GM23338 (cell line): ENCODE measurements at regions not wholly inside any gene's neighbourhood (a gene's known extent, or its start where the extent isn't known, plus 50 kb on each side); places are given as distances from the start of the nearest gene placed in this dataset.

ENCODE experiments used
- ATAC-seq: fragments of 200-7000 bp; cut with Tn5 transposase; 3 replicates; pipeline ENCODE4 v1.9.1; 2020
- DNase-seq: peaks from one replicate; pipeline ENCODE4 v3.0.0-alpha.2; 2015; ENCODE audit warnings: low spot score
- H2AFZ ChIP-seq: fragments of 200-600 bp; sonication (generic); 2 replicates; pipeline ENCODE4 v1.8.0; 2016; ENCODE audit warnings: antibody characterized with exemption, mild to moderate bottlenecking, moderate library complexity
- H3F3A ChIP-seq: fragments of 200-600 bp; sonication (generic); replicated peaks from 2 replicates; pipeline ENCODE4 v1.8.0; 2017; ENCODE audit warnings: antibody characterized with exemption, mixed run types, low read depth
- H3K27ac ChIP-seq: fragments of 200-600 bp; sonication (generic); 2 replicates; pipeline ENCODE4 v1.6.1; 2016; ENCODE audit warnings: low read depth
- H3K27me3 ChIP-seq: fragments of 200-600 bp; sonication (generic); 2 replicates; pipeline ENCODE4 v1.8.0; 2016; ENCODE audit warnings: mild to moderate bottlenecking, mixed run types, moderate library complexity; ENCODE audit not compliant: insufficient read depth
- H3K36me3 ChIP-seq: fragments of 200-600 bp; sonication (generic); 2 replicates; pipeline ENCODE4 v1.8.0; 2016; ENCODE audit warnings: mild to moderate bottlenecking; ENCODE audit not compliant: insufficient read depth
- H3K4me1 ChIP-seq: fragments of 200-600 bp; sonication (generic); 2 replicates; pipeline ENCODE4 v1.8.0; 2016; ENCODE audit warnings: mild to moderate bottlenecking, moderate library complexity; ENCODE audit not compliant: insufficient read depth
- H3K4me2 ChIP-seq: fragments of 200-600 bp; sonication (generic); 2 replicates; pipeline ENCODE4 v1.7.1; 2017; ENCODE audit warnings: mixed run types
- H3K4me3 ChIP-seq: fragments of 200-600 bp; sonication (generic); 2 replicates; pipeline ENCODE4 v1.6.1; 2016; ENCODE audit warnings: mixed run types
- H3K79me2 ChIP-seq: fragments of 200-600 bp; sonication (generic); replicated peaks from 2 replicates; pipeline ENCODE4 v1.8.0; 2017; ENCODE audit warnings: mild to moderate bottlenecking; ENCODE audit not compliant: insufficient read depth
- H3K9me2 ChIP-seq: fragments of 200-600 bp; sonication (generic); 2 replicates; pipeline ENCODE4 v1.8.0; 2017; ENCODE audit not compliant: insufficient read depth
- H4K20me1 ChIP-seq: fragments of 200-600 bp; sonication (generic); replicated peaks from 2 replicates; pipeline ENCODE4 v1.8.0; 2017; ENCODE audit warnings: mild to moderate bottlenecking; ENCODE audit not compliant: insufficient read depth
- H3K27ac Mint-ChIP-seq: 2 replicates; pipeline ENCODE4 v1.8.0; 2020; ENCODE audit warnings: inconsistent platforms, mild to moderate bottlenecking, moderate library complexity, mixed read lengths
- H3K27me3 Mint-ChIP-seq: 3 replicates; pipeline ENCODE4 v1.8.0; 2022; ENCODE audit warnings: low read depth, mild to moderate bottlenecking, moderate library complexity, mixed read lengths, inconsistent platforms; ENCODE audit not compliant: insufficient read depth, poor library complexity
- H3K36me3 Mint-ChIP-seq: 3 replicates; pipeline ENCODE4 v1.8.0; 2021; ENCODE audit warnings: low read depth, mild to moderate bottlenecking, inconsistent platforms, moderate library complexity, mixed read lengths
- H3K4me1 Mint-ChIP-seq: 3 replicates; pipeline ENCODE4 v1.8.0; 2020; ENCODE audit warnings: mild to moderate bottlenecking, inconsistent platforms, mixed read lengths
- H3K4me3 Mint-ChIP-seq: 3 replicates; pipeline ENCODE4 v1.8.0; 2021; ENCODE audit warnings: moderate library complexity, mild to moderate bottlenecking, inconsistent platforms, mixed read lengths
- H3K9me3 Mint-ChIP-seq: 3 replicates; pipeline ENCODE4 v1.8.0; 2020; ENCODE audit warnings: moderate library complexity, mild to moderate bottlenecking, inconsistent platforms, mixed read lengths
- CREB1 ChIP-seq: fragments of 250-450 bp; sonication (Bioruptor Pico); IDR thresholded peaks from 2 replicates; pipeline ENCODE4 v1.5.0; 2020; ENCODE audit warnings: low read depth, mild to moderate bottlenecking, moderate library complexity
- EZH2 ChIP-seq: fragments of 200-600 bp; sonication (generic); IDR thresholded peaks from one replicate; pipeline ENCODE4 v1.8.0; 2017; ENCODE audit warnings: antibody characterized with exemption, mild to moderate bottlenecking, low read depth; ENCODE audit not compliant: unreplicated experiment
- EZH2phosphoT487 ChIP-seq: fragments of 200-600 bp; sonication (generic); IDR thresholded peaks from one replicate; pipeline ENCODE4 v1.8.1; 2018; ENCODE audit warnings: antibody characterized with exemption; ENCODE audit not compliant: unreplicated experiment
- JUNB ChIP-seq: IDR thresholded peaks from one replicate; pipeline ENCODE4 v1.6.1; 2016; ENCODE audit warnings: antibody characterized with exemption; ENCODE audit not compliant: unreplicated experiment
- NANOG ChIP-seq: IDR thresholded peaks from 2 replicates; pipeline ENCODE4 v1.6.1; 2016; ENCODE audit warnings: antibody characterized with exemption, borderline replicate concordance
- POLR2AphosphoS5 ChIP-seq: IDR thresholded peaks from 2 replicates; pipeline ENCODE4 v1.6.1; 2016; ENCODE audit warnings: antibody characterized with exemption, low read depth
- STAT1 ChIP-seq: IDR thresholded peaks from one replicate; pipeline ENCODE4 v1.6.1; 2016; ENCODE audit warnings: antibody characterized with exemption; ENCODE audit not compliant: unreplicated experiment
- ZNF114 ChIP-seq: fragments of 250-450 bp; sonication (Bioruptor Pico); IDR thresholded peaks from 2 replicates; pipeline ENCODE4 v1.5.0; 2020; ENCODE audit warnings: mild to moderate bottlenecking, moderate library complexity
- ZNF331 ChIP-seq: fragments of 250-450 bp; sonication (Bioruptor Pico); IDR thresholded peaks from 2 replicates; pipeline ENCODE4 v1.5.0; 2020; ENCODE audit warnings: low read depth, mild to moderate bottlenecking, moderate library complexity
- ZNF462 ChIP-seq: fragments of 250-450 bp; sonication (Bioruptor Pico); IDR thresholded peaks from 2 replicates; pipeline ENCODE4 v1.5.0; 2020; ENCODE audit warnings: mild to moderate bottlenecking, moderate library complexity
- TF ChIP-seq, protein P1 (sequence below): IDR thresholded peaks from 2 replicates; pipeline ENCODE4 v1.6.1; 2016; ENCODE audit warnings: antibody characterized with exemption
- TF ChIP-seq, protein P2 (sequence below), 2 experiments: fragments of 200-600 bp in 1 of 2; sonication (generic) in 1 of 2; conservative IDR thresholded peaks; 2 replicates each; pipeline versions ENCODE4 v1.5.1 to v1.6.1; 2016 to 2017; ENCODE audit warnings: antibody characterized with exemption in 2 of 2, low read depth in 2 of 2, mild to moderate bottlenecking in 2 of 2, moderate library complexity in 1 of 2
- TF ChIP-seq, protein P3 (sequence below): IDR thresholded peaks from one replicate; pipeline ENCODE4 v1.6.1; 2018; ENCODE audit warnings: antibody characterized with exemption; ENCODE audit not compliant: unreplicated experiment

GRCh38 chr13:70235565-70235964 lies 127.3 kb upstream of the KLHL1 start:
- ATAC-seq: no peak
- H3K36me3 ChIP-seq: no peaks in the 10 kb centered on the region
- no peak overlapping the region for H3K27ac Mint-ChIP-seq
- no peaks in the 10 kb centered on the region for H3K4me1 ChIP-seq
- no peak overlapping the region for H3K27ac ChIP-seq
- H3K4me1 Mint-ChIP-seq: no peaks in the 10 kb centered on the region
- H3K9me2 ChIP-seq: no peaks in the 10 kb centered on the region
- no peak overlapping the region for H2AFZ ChIP-seq
- TF ChIP-seq STAT1: no peak
- no peak for TF ChIP-seq POLR2AphosphoS5
- no peak for TF ChIP-seq EZH2phosphoT487
- no peak for TF ChIP-seq CREB1 (CRISPR knock-in tag)
- TF ChIP-seq JUNB: no peak
- TF ChIP-seq ZNF462: no peak
- TF ChIP-seq, protein P1, sequence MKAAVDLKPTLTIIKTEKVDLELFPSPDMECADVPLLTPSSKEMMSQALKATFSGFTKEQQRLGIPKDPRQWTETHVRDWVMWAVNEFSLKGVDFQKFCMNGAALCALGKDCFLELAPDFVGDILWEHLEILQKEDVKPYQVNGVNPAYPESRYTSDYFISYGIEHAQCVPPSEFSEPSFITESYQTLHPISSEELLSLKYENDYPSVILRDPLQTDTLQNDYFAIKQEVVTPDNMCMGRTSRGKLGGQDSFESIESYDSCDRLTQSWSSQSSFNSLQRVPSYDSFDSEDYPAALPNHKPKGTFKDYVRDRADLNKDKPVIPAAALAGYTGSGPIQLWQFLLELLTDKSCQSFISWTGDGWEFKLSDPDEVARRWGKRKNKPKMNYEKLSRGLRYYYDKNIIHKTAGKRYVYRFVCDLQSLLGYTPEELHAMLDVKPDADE: no peak
- TF ChIP-seq NANOG: no peak
- TF ChIP-seq EZH2: no peak
- no peak for TF ChIP-seq ZNF114 (CRISPR knock-in tag)
- no peak for TF ChIP-seq ZNF331 (CRISPR knock-in tag)
- TF ChIP-seq, protein P2, sequence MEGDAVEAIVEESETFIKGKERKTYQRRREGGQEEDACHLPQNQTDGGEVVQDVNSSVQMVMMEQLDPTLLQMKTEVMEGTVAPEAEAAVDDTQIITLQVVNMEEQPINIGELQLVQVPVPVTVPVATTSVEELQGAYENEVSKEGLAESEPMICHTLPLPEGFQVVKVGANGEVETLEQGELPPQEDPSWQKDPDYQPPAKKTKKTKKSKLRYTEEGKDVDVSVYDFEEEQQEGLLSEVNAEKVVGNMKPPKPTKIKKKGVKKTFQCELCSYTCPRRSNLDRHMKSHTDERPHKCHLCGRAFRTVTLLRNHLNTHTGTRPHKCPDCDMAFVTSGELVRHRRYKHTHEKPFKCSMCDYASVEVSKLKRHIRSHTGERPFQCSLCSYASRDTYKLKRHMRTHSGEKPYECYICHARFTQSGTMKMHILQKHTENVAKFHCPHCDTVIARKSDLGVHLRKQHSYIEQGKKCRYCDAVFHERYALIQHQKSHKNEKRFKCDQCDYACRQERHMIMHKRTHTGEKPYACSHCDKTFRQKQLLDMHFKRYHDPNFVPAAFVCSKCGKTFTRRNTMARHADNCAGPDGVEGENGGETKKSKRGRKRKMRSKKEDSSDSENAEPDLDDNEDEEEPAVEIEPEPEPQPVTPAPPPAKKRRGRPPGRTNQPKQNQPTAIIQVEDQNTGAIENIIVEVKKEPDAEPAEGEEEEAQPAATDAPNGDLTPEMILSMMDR (conservative IDR thresholded peaks at IDR 0.05; ENCODE audit: low read depth in 2 of 2): no peak
- TF ChIP-seq, protein P3, sequence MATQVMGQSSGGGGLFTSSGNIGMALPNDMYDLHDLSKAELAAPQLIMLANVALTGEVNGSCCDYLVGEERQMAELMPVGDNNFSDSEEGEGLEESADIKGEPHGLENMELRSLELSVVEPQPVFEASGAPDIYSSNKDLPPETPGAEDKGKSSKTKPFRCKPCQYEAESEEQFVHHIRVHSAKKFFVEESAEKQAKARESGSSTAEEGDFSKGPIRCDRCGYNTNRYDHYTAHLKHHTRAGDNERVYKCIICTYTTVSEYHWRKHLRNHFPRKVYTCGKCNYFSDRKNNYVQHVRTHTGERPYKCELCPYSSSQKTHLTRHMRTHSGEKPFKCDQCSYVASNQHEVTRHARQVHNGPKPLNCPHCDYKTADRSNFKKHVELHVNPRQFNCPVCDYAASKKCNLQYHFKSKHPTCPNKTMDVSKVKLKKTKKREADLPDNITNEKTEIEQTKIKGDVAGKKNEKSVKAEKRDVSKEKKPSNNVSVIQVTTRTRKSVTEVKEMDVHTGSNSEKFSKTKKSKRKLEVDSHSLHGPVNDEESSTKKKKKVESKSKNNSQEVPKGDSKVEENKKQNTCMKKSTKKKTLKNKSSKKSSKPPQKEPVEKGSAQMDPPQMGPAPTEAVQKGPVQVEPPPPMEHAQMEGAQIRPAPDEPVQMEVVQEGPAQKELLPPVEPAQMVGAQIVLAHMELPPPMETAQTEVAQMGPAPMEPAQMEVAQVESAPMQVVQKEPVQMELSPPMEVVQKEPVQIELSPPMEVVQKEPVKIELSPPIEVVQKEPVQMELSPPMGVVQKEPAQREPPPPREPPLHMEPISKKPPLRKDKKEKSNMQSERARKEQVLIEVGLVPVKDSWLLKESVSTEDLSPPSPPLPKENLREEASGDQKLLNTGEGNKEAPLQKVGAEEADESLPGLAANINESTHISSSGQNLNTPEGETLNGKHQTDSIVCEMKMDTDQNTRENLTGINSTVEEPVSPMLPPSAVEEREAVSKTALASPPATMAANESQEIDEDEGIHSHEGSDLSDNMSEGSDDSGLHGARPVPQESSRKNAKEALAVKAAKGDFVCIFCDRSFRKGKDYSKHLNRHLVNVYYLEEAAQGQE: no peak
- H3K27me3 Mint-ChIP-seq: no peaks in the 10 kb centered on the region
- no peaks in the 10 kb centered on the region for H4K20me1 ChIP-seq
- no peaks in the 10 kb centered on the region for H3K79me2 ChIP-seq
- peaks cover 5% of the 10 kb centered on the region; the same call in 1 of the 3 replicates for H3K9me3 Mint-ChIP-seq
- H3K27me3 ChIP-seq: no peaks in the 10 kb centered on the region
- no peaks in the 10 kb centered on the region for H3F3A ChIP-seq
- no peak for DNase-seq
- H3K4me2 ChIP-seq: no peak overlapping the region
- H3K4me3 ChIP-seq: no peak overlapping the region
- no peaks in the 10 kb centered on the region for H3K36me3 Mint-ChIP-seq
- H3K4me3 Mint-ChIP-seq: no peak overlapping the region
